Liver (tissue), 8 donors: ENCODE measurements at regions not wholly inside any gene's neighbourhood (a gene's known extent, or its start where the extent isn't known, plus 50 kb on each side); places are given as distances from the start of the nearest gene placed in this dataset.

Experiments
- DNase-seq: peaks from one replicate; pipeline ENCODE4 v3.0.0-alpha.2; 2017; ENCODE audit warnings: low spot score
- H3K27ac ChIP-seq, 2 donors: one replicate each; pipeline ENCODE4 v1.7.0; 2013; ENCODE audit warnings: inconsistent platforms in 2 of 2, low read length in 2 of 2, control low read depth in 1 of 2, low read depth in 1 of 2, mild to moderate bottlenecking in 1 of 2
- H3K27me3 ChIP-seq, 4 donors: one replicate each; pipeline versions ENCODE4 v1.6.1 to v1.7.0; 2013; ENCODE audit warnings: low read length in 3 of 4, inconsistent platforms in 1 of 4, mild to moderate bottlenecking in 1 of 4, moderate library complexity in 1 of 4; ENCODE audit not compliant: control insufficient read depth in 4 of 4, insufficient read depth in 4 of 4
- H3K36me3 ChIP-seq, 4 donors: one replicate each; pipeline versions ENCODE4 v1.6.1 to v1.7.0; 2013; ENCODE audit warnings: low read length in 3 of 4, mild to moderate bottlenecking in 3 of 4, low read depth in 1 of 4, moderate library complexity in 1 of 4; ENCODE audit not compliant: control insufficient read depth in 4 of 4, insufficient read depth in 3 of 4
- H3K4me1 ChIP-seq, 4 donors: one replicate each; pipeline versions ENCODE4 v1.6.1 to v1.7.0; 2013; ENCODE audit warnings: low read length in 3 of 4, mild to moderate bottlenecking in 3 of 4, moderate library complexity in 1 of 4; ENCODE audit not compliant: control insufficient read depth in 4 of 4, insufficient read depth in 4 of 4
- H3K4me3 ChIP-seq, 3 donors: one replicate each; pipeline versions ENCODE4 v1.6.1 to v1.7.0; 2013; ENCODE audit warnings: low read length in 3 of 3, control low read depth in 1 of 3, low read depth in 1 of 3, mild to moderate bottlenecking in 1 of 3
- H3K9ac ChIP-seq, 2 donors: one replicate each; pipeline ENCODE4 v1.7.0; 2013; ENCODE audit warnings: low read length in 2 of 2, mild to moderate bottlenecking in 2 of 2, moderate library complexity in 2 of 2, control low read depth in 1 of 2, low read depth in 1 of 2
- H3K9me3 ChIP-seq, 4 donors: one replicate each; pipeline versions ENCODE4 v1.6.1 to v1.7.0; 2013; ENCODE audit warnings: low read length in 3 of 4; ENCODE audit not compliant: control insufficient read depth in 4 of 4
- ATF3 ChIP-seq: IDR thresholded peaks from 2 replicates; pipeline ENCODE4 v1.6.1; 2016; ENCODE audit warnings: antibody characterized with exemption
- CTCF ChIP-seq: fragments of 150-350 bp; IDR thresholded peaks from 2 replicates; pipeline ENCODE4 v1.5.1; 2017; ENCODE audit warnings: improper control_type of control experiment, low read depth, low read length; ENCODE audit not compliant: missing input control
- EGR1 ChIP-seq, 2 donors: IDR thresholded peaks; 2 replicates each; pipeline ENCODE4 v1.6.1; 2016 to 2018; ENCODE audit warnings: antibody characterized with exemption in 2 of 2, low read depth in 2 of 2
- FOXA1 ChIP-seq: IDR thresholded peaks from 2 replicates; pipeline ENCODE4 v1.6.1; 2016; ENCODE audit warnings: antibody characterized with exemption
- FOXA2 ChIP-seq: IDR thresholded peaks from 2 replicates; pipeline ENCODE4 v1.6.1; 2016; ENCODE audit warnings: antibody characterized with exemption
- GABPA ChIP-seq, 2 donors: IDR thresholded peaks in 1 of 2; conservative IDR thresholded peaks in 1 of 2; 2 replicates each; pipeline ENCODE4 v1.6.1; 2016; ENCODE audit warnings: antibody characterized with exemption in 2 of 2, mild to moderate bottlenecking in 1 of 2, moderate library complexity in 1 of 2
- HNF4A ChIP-seq, 2 donors: conservative IDR thresholded peaks; 2 replicates each; pipeline ENCODE4 v1.6.1; 2016; ENCODE audit warnings: antibody characterized with exemption in 2 of 2, mild to moderate bottlenecking in 2 of 2
- HNF4G ChIP-seq: IDR thresholded peaks from 2 replicates; pipeline ENCODE4 v1.6.1; 2016; ENCODE audit warnings: antibody characterized with exemption
- JUND ChIP-seq, 2 donors: IDR thresholded peaks; 2 replicates each; pipeline ENCODE4 v1.6.1; 2016; ENCODE audit warnings: antibody characterized with exemption in 2 of 2
- MAX ChIP-seq: IDR thresholded peaks from 2 replicates; pipeline ENCODE4 v1.6.1; 2016; ENCODE audit warnings: antibody characterized with exemption
- NR2F2 ChIP-seq: IDR thresholded peaks from 2 replicates; pipeline ENCODE4 v1.6.1; 2016; ENCODE audit warnings: antibody characterized with exemption
- RAD21 ChIP-seq, 2 donors: IDR thresholded peaks; 2 replicates each; pipeline ENCODE4 v1.6.1; 2016; ENCODE audit warnings: antibody characterized with exemption in 2 of 2, mild to moderate bottlenecking in 2 of 2
- REST ChIP-seq: IDR thresholded peaks from 2 replicates; pipeline ENCODE4 v1.6.1; 2016; ENCODE audit warnings: antibody characterized with exemption, mild to moderate bottlenecking
- RXRA ChIP-seq, 2 donors: IDR thresholded peaks; 2 replicates each; pipeline ENCODE4 v1.6.1; 2017 to 2018; ENCODE audit warnings: antibody characterized with exemption in 2 of 2, mild to moderate bottlenecking in 1 of 2
- SP1 ChIP-seq: IDR thresholded peaks from 2 replicates; pipeline ENCODE4 v1.6.1; 2018; ENCODE audit warnings: antibody characterized with exemption, mild to moderate bottlenecking
- TAF1 ChIP-seq: conservative IDR thresholded peaks from 2 replicates; pipeline ENCODE4 v1.6.1; 2016; ENCODE audit warnings: antibody characterized with exemption, mild to moderate bottlenecking
- YY1 ChIP-seq: IDR thresholded peaks from 2 replicates; pipeline ENCODE4 v1.6.1; 2016; ENCODE audit warnings: antibody characterized with exemption, mild to moderate bottlenecking
- ZBTB33 ChIP-seq: IDR thresholded peaks from 2 replicates; pipeline ENCODE4 v1.6.1; 2016; ENCODE audit warnings: antibody characterized with exemption
- WGBS: extraction: QIAGEN DNeasy Blood & Tissue Kit; methylation state at CpG from one replicate; pipeline ENCODE4 v1.1.7; 2013; 5-methylcytosine and 5-hydroxymethylcytosine counted together
- donor health status: healthy.
- donor health status: healthy.
- donor health status: healthy.
- donor health status: healthy.
- donor health status: healthy.

GRCh38 chr18:42242758-42243157 is 287.7 kb downstream of the PIK3C3 start:
- Histone ChIP-seq H3K36me3 (peaks cover 0 to 4% (median under 1%) of the 10 kb centered on the region in 4 donors), H3K9me3 (peaks cover 0 to 2% (median 0%) of the 10 kb centered on the region in 4 donors), H3K9ac (no peak overlapping the region), H3K4me3 (no peak overlapping the region), H3K4me1 (no peaks in the 10 kb centered on the region), H3K27ac (no peak overlapping the region), H3K27me3 (no peaks in the 10 kb centered on the region)
- 73% methylated on average over 5 of the region's 5 CpGs for WGBS
- no peak for DNase-seq
- TF ChIP-seq NR2F2 (no peak), HNF4A (conservative IDR thresholded peaks at IDR 0.05) (no peak), MAX (no peak), JUND (IDR thresholded peaks at IDR 0.05) (no peak), FOXA2 (no peak), SP1 (no peak), HNF4G (no peak), RXRA (IDR thresholded peaks at IDR 0.05) (no peak), YY1 (no peak), ATF3 (no peak), RAD21 (IDR thresholded peaks at IDR 0.05) (no peak), GABPA (IDR thresholded peaks at IDR 0.05 in 1 of 2, conservative IDR thresholded peaks at IDR 0.05 in 1 of 2) (no peak)

- 92% methylated on average over 4 of the region's 4 CpGs for WGBS
Observed at GRCh38 chr18:42245137-42245536, 290.1 kb downstream of the PIK3C3 start.

More at GRCh38 chr18:42245137-42245536, 290.1 kb downstream of the PIK3C3 start:
- DNase-seq = no peak
- H3K9ac ChIP-seq = no peak overlapping the region
- no peak overlapping the region for H3K27ac ChIP-seq
- H3K9me3 ChIP-seq = no peaks in the 10 kb centered on the region
- H3K4me1 ChIP-seq = no peaks in the 10 kb centered on the region
- TF ChIP-seq ZBTB33 = no peak
- TF ChIP-seq TAF1 = no peak
- no peak for TF ChIP-seq EGR1 (IDR thresholded peaks at IDR 0.05; ENCODE audit: low read depth in 2 of 2)
- TF ChIP-seq RAD21 (IDR thresholded peaks at IDR 0.05) = no peak
- TF ChIP-seq GABPA (IDR thresholded peaks at IDR 0.05 in 1 of 2, conservative IDR thresholded peaks at IDR 0.05 in 1 of 2) = no peak
- no peak for TF ChIP-seq HNF4A (conservative IDR thresholded peaks at IDR 0.05)
- TF ChIP-seq MAX = no peak
- no peak for TF ChIP-seq FOXA2
- TF ChIP-seq SP1 = no peak
- no peak for TF ChIP-seq ATF3
- no peak for TF ChIP-seq HNF4G
- TF ChIP-seq CTCF = no peak
- no peak for TF ChIP-seq NR2F2
- no peak for TF ChIP-seq FOXA1
- TF ChIP-seq REST = no peak
- no peak for TF ChIP-seq JUND (IDR thresholded peaks at IDR 0.05)
- no peak for TF ChIP-seq YY1
- TF ChIP-seq RXRA (IDR thresholded peaks at IDR 0.05) = no peak
- H3K36me3 ChIP-seq = peaks cover 0 to 4% (median under 1%) of the 10 kb centered on the region in 4 donors
- no peaks in the 10 kb centered on the region for H3K27me3 ChIP-seq
- no peak overlapping the region for H3K4me3 ChIP-seq
